HG03520 (cell line): ENCODE measurements at regions not wholly inside any gene's neighbourhood (a gene's known extent, or its start where the extent isn't known, plus 50 kb on each side); places are given as distances from the start of the nearest gene placed in this dataset.

Source experiments
- ATAC-seq: cut with Tn5 transposase; IDR thresholded peaks from one replicate; pipeline ENCODE4 v1.9.1; 2021; ENCODE audit warnings: mild to moderate bottlenecking, moderate library complexity; ENCODE audit not compliant: unreplicated experiment

GRCh38 chr5:135249658-135250057 is 149.4 kb downstream of the MACROH2A1 start:
- ATAC-seq: no peak

DNA sequence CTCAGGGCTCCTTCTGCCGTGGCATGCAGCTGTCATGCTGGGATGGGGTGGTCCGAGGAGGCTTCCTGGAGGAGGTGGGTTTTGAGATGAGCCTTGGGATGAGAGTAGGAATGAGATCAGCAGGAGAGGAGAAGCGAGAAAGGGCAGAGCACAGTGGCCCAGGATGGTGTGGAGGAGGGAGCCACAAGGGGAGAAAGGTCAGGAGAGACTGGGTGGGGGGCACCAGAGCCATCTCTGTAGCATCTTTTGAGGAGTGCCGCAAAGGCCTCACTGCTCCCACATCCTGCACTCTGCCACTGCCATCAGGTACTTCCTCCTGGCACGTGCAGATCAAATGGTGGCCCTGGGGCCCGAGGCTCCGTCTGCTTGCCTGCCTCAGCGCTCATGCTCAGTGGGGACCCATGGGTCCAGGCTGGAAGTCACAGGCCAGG is 150.2 kb downstream of the MACROH2A1 start:
- ATAC-seq: no peak

DNA sequence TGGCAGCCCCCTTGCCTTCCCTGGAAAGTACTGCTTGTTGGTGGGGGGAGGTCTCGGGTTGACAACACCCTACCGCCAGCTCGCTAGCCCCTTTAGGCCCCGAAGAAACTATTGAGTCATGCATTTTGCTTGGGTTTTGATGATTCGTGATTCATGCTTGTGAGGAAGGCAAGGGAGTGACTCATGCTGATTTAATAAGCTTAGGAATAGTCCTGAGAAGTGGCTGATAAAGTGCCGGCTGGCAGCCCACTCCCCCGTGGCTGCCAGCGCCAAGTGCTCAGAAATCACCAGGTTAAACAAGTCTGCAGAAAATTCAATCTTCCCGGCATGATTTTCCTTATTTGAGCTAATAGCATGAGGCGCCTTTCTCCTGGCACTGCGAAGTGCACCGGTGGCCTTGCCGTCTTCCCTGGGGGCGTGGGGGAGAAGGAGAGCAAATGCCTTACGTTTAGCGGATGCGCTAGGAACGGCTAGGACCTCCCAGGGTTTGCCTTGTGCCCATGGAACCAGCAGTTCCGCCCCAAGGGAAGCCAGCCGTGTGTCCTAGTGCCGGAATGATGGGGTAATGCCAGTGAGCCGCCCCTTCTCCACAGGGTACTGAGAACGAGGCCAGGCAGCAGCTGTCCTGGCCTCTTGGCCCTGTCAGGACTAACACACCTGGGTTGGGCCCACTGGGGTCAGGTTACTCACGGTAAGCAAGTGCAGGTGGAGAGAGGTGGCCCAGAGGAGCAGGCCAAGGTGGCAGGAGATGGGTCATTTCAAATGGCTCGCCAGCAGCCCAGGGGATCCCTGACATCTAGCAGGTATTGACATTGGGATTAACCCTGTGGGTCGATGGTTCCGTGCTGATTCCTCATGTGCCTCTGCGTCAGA is 151.9 kb downstream of the MACROH2A1 start:
- ATAC-seq: no peak

DNA sequence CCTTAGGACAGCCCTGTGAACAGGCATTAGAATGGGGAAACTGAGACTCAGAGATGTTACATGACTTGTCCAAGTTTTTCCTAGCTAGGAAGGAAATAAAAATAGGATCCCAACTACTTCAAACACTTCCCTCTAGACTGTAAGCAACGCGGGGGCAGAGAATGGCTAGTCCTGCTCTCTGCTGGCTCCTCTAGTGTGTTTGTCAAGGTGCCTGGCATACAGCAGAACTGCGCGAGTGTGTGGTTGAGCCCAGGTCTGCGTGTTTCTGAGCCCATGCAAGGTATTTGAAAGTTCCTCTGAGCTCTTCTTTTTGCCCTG is 152.5 kb downstream of the MACROH2A1 start:
- no peak for ATAC-seq

DNA sequence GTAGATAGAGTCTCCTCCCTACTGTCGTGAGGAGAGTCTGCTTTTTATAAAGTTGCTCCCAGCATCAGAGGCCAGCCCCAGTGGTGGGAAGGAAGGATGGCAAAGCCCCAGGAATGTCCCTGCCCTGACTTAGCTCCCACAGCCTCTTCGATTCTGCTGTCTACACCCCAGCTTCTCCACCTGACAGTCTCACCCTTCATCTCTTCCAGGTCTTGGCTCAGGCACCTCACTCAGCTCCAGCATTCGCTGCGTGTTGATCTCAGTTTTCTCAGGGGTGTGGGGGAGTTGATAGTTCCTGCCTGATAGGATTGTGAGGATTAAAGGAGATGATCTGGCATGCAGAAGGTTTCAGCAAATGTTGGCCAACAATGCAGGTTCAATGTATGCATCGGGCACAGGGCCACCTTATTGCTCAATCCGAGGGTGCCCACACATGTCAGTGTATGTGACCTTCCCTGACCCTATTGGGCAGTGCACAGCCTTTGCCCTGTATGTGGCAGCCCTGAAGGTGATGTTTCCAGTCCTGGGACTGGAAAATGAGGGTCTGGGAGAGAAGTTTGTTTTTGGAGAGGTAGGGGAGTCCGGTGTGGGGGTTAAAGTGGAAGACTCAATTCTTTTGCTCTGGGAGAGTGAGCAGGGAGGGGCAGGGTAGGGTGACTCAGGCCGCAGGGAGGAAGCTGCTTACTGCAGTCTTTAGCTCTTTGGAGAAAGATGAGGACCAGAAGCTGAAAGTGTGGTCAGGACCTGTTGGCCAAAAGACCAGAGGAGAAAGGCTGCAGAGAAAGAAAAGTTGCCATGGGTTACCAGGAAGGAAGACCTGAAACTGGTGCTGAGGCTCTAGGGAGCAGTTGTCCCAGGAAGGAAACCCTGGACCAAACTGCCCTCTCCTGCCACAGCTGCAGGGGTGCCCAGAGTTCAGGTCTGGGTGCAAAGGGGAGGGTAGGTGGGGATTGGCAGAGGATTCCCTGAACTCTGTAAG is 153.2 kb downstream of the MACROH2A1 start:
- ATAC-seq: no peak

DNA sequence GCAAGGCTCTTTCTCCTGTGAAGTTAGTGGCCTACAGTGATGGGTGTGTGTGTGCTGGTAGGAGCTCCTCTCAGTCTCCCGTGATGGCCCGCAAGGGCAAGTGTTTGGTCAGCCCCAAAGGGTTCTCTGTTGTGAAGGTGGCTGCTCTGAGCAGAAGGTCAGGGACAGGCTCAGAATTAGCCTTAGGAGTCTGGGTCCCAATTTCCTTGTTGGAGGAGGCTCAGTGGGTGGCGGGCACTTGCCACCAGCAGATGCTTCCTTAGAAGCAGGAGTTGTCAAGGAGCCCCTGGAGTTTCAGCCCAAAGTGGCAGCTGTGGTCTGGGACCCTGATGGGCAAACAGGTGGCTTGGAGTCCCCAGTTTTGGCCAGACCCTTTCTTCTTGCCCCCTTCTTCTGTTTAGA is 154.4 kb downstream of the MACROH2A1 start:
- no peak for ATAC-seq

DNA sequence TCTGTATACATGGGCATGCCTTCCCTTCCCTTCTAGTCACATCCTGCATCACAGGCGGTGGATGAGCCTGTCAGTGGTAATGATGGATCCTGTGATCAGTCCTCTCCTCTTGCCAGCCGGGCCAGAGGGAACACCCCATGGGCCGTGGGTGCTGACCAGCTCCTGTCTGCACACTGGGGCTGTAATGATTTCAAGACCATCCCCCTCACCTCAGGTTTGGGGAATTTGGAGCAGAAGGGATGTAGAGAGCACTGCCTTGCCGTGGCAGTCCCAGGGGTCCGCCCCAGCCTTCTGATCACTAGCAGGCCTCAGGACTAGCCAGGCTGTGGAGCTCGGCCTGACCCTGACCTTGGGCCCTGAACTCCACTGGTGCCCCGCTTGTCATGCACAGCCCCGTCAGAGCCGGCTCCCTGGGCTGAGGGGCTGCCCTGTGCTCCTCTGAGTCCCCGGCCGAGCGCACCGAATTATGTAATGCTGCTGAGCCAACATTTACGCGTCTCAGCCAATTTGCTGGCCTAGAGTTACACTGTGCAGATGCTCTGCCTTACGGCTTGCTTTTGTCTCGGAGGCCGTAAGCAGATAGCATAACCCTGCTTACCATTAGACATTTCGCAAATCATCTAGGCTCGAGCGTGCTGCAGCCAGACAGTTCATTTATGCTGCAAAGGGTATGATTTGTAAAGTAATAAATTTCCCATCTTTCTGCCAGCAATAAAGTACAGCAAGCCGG is 155.3 kb downstream of the MACROH2A1 start:
- no peak for ATAC-seq

- ATAC-seq: no peak
Observed at GRCh38 chr5:135242866-135243555, 156.0 kb downstream of the MACROH2A1 start.

GRCh38 chr5:135242021-135242865 is 156.8 kb downstream of the MACROH2A1 start:
- no peak for ATAC-seq

GRCh38 chr5:135241536-135241935 is 157.5 kb downstream of the MACROH2A1 start:
- ATAC-seq: no peak

DNA sequence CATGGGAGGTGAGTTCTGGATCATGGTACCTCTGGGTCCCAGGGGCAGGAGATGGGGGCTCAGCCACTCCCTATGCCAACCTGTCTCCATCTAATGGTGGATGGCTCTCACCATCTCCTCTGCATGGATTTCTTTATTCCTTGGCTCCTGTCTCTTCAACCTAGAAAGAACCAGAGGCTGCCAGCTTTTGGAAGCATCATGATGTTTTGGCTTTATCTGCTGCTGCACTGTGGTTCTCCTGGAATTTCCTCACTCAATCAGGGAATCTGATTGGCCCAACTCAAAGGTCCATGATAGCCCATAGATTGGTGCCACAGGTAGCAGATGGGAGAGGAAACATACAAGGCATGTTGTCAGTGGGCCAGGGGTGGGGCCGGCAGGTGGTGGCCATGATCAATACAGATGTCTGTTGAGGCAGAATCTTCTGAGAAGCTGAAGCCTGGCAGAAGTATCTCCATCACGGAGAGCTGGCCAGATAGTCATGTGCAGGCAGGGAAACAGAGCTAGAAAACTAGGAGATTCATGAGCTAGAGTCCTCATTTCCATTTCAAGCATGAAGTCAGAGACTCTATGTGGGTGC is 158.2 kb downstream of the MACROH2A1 start:
- ATAC-seq: no peak

DNA sequence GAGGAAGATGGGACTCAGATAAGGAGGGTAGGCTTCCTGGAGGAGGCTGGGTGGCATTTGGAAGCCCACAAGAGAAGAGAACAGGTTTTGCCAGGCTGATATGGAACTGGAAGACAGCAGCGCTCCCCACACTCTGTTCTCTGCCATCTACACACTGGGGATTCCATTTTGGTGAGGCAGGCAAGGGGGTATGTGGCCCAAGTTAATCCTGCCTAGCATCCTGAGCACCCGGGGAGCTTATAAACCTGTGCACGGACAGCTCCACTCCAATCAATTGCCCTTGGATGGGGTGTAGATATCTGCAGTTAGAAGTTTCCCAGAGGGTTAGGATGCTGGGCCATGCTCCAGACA is 158.8 kb downstream of the MACROH2A1 start:
- ATAC-seq: no peak

GRCh38 chr5:135239453-135240282 is 159.4 kb downstream of the MACROH2A1 start:
- no peak for ATAC-seq

GRCh38 chr5:135238622-135239452 is 160.2 kb downstream of the MACROH2A1 start:
- ATAC-seq: no peak

- ATAC-seq: no peak
Observed at GRCh38 chr5:135237748-135238103, 161.3 kb downstream of the MACROH2A1 start.

- ATAC-seq: no peak
Observed at GRCh38 chr5:135236908-135237747, 161.9 kb downstream of the MACROH2A1 start.
